Type B pancreatic cell (in vitro differentiated cells): ENCODE measurements at regions not wholly inside any gene's neighbourhood (a gene's known extent, or its start where the extent isn't known, plus 50 kb on each side); places are given as distances from the start of the nearest gene placed in this dataset.

Experiments used
- DNase-seq: peaks from one replicate; pipeline ENCODE4 v3.0.0; 2021; ENCODE audit warnings: mixed read lengths; ENCODE audit not compliant: unreplicated experiment; ENCODE audit errors: extremely low spot score
- H3K27ac Mint-ChIP-seq: 2 replicates; pipeline ENCODE4 v1.8.0; 2021; ENCODE audit warnings: mild to moderate bottlenecking, mixed read lengths
- H3K27me3 Mint-ChIP-seq: 2 replicates; pipeline ENCODE4 v1.8.0; 2021; ENCODE audit warnings: mixed read lengths
- H3K36me3 Mint-ChIP-seq: 2 replicates; pipeline ENCODE4 v1.8.0; 2021; ENCODE audit warnings: mixed read lengths
- H3K4me1 Mint-ChIP-seq: one replicate; pipeline ENCODE4 v1.8.0; 2021; ENCODE audit warnings: mixed read lengths; ENCODE audit not compliant: unreplicated experiment
- H3K4me3 Mint-ChIP-seq: 2 replicates; pipeline ENCODE4 v1.8.0; 2021; ENCODE audit warnings: mild to moderate bottlenecking, mixed read lengths
- H3K9me3 Mint-ChIP-seq: 2 replicates; pipeline ENCODE4 v1.8.0; 2021; ENCODE audit warnings: mixed read lengths
- CTCF ChIP-seq: fragments of 200-600 bp; sonication (generic); conservative IDR thresholded peaks from 2 replicates; pipeline ENCODE4 v1.5.0; 2021; ENCODE audit warnings: antibody characterized with exemption, mild to moderate bottlenecking

GRCh38 chr2:116935097-116935814 is 879.2 kb upstream of the DDX18 start:
- H3K4me3 Mint-ChIP-seq: no peak overlapping the region
- peaks cover 4% of the 10 kb centered on the region for H3K9me3 Mint-ChIP-seq
- no peak for TF ChIP-seq CTCF
- DNase-seq: no peak
- H3K36me3 Mint-ChIP-seq: no peaks in the 10 kb centered on the region
- no peak overlapping the region for H3K27ac Mint-ChIP-seq
- H3K4me1 Mint-ChIP-seq: no peaks in the 10 kb centered on the region
- H3K27me3 Mint-ChIP-seq: no peaks in the 10 kb centered on the region

DNA sequence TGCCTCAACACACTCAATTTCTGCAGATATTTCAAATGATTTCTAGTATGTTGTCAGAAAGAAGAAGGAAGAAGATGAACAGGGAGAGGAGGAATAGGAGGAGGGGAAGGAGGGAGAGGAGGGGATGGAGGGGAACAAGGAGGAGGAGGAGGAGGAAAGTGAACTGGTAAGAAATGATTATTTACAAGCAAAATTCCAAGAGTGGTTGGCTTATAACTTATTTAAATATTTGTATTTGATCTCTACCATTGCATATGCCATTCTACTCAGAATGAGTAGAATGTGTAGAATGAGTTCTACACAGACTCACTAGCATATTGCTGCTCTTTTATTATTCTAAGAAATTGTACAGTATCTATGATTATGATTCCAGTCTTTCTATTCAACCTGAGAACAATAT is 866.2 kb upstream of the DDX18 start:
- H3K4me3 Mint-ChIP-seq: no peak overlapping the region
- no peak for DNase-seq
- H3K4me1 Mint-ChIP-seq: no peaks in the 10 kb centered on the region
- no peak for TF ChIP-seq CTCF
- H3K27me3 Mint-ChIP-seq: no peaks in the 10 kb centered on the region
- H3K9me3 Mint-ChIP-seq: peaks cover 3% of the 10 kb centered on the region
- no peaks in the 10 kb centered on the region for H3K36me3 Mint-ChIP-seq
- H3K27ac Mint-ChIP-seq: no peak overlapping the region

DNA sequence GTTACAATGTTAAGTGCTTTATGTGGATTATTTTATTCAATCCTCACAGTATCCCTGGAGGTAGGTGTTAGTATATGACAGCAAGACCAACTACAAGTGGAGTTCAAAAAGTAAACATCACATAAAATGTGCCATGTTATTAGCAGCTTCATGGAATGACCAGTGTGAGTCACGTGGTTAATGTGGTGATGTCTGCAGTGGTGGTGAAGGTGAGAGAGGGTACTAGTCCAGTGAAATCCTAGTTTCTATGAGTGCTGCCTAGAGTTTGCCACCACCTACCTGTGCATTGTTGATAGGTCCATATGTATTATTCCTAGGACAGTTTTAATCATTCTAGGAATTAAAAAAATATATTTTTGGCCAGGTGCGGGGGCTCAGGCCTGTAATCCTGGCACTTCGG is 865.2 kb upstream of the DDX18 start:
- no peak for DNase-seq
- TF ChIP-seq CTCF: no peak
- Mint-ChIP-seq H3K9me3 (peaks cover 3% of the 10 kb centered on the region), H3K27ac (no peak overlapping the region), H3K36me3 (no peaks in the 10 kb centered on the region), H3K4me1 (no peaks in the 10 kb centered on the region), H3K4me3 (no peak overlapping the region), H3K27me3 (no peaks in the 10 kb centered on the region)

DNA sequence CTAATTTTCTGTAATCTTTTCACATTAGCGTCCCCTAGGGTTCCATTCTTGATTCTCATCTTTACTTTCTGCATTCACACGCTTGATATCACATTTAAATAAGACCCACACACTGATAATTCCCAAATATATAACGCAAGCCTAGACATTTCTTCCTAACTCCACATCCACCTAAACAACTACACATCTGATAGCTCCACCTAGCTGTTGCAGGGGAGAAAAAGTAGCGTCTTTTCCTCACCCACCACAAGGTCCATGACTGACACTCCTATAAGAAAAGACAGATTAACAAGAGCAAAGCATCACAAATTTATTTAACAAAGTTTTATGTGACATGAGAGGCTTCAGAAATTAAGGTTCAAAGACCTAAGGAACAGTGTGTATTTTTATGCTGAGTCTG is 862.2 kb upstream of the DDX18 start:
- H3K4me1 Mint-ChIP-seq: no peaks in the 10 kb centered on the region
- H3K27me3 Mint-ChIP-seq: no peaks in the 10 kb centered on the region
- no peaks in the 10 kb centered on the region for H3K36me3 Mint-ChIP-seq
- H3K9me3 Mint-ChIP-seq: peaks cover 3% of the 10 kb centered on the region
- TF ChIP-seq CTCF: peak; percentile 58
- no peak overlapping the region for H3K4me3 Mint-ChIP-seq
- no peak for DNase-seq
- H3K27ac Mint-ChIP-seq: no peak overlapping the region

GRCh38 chr2:116955646-116956045 is 858.8 kb upstream of the DDX18 start:
- H3K4me3 Mint-ChIP-seq: no peak overlapping the region
- H3K36me3 Mint-ChIP-seq: no peaks in the 10 kb centered on the region
- H3K9me3 Mint-ChIP-seq: no peaks in the 10 kb centered on the region
- H3K27me3 Mint-ChIP-seq: no peaks in the 10 kb centered on the region
- no peak overlapping the region for H3K27ac Mint-ChIP-seq
- H3K4me1 Mint-ChIP-seq: no peaks in the 10 kb centered on the region
- TF ChIP-seq CTCF: no peak
- no peak for DNase-seq

DNA sequence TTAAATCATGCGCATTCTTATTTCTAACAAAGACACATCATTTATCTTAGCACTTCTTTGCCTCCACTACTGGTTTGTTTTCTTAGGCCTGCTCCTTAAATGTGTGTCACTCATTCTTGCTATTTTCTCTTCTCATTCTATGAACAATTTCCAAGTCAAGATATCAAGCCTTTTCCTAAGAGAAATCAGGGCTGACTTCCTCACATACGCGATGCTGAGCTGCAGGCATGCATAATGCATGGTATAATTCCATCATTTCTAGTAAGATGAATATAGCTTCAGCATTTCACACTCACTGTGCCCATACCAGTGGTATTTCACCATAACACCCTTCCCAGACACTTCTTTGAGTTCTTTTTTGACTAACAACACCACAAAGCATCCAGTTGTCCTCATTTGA is 838.9 kb upstream of the DDX18 start:
- no peak overlapping the region for H3K27ac Mint-ChIP-seq
- no peak for DNase-seq
- H3K4me3 Mint-ChIP-seq: no peak overlapping the region
- H3K36me3 Mint-ChIP-seq: no peaks in the 10 kb centered on the region
- no peak for TF ChIP-seq CTCF
- no peaks in the 10 kb centered on the region for H3K27me3 Mint-ChIP-seq
- peaks cover 6% of the 10 kb centered on the region for H3K9me3 Mint-ChIP-seq
- H3K4me1 Mint-ChIP-seq: no peaks in the 10 kb centered on the region
